Caco-2 (cell line): ENCODE measurements at regions not wholly inside any gene's neighbourhood (a gene's known extent, or its start where the extent isn't known, plus 50 kb on each side); places are given as distances from the start of the nearest gene placed in this dataset.

Experiments used
- BruUV-seq: library from RNA; stranded (reverse); fragments of 400-500 nt; replicated peaks from 2 replicates; lab custom pipeline; 2021; lab: Mats Ljungman, UMichigan
- CTCF ChIA-PET: fragments of 300-600 bp; sonication (Branson Sonifier 250); formaldehyde crosslinking; loops from one replicate; lab custom pipeline; 2022; ENCODE audit warnings: antibody characterized with exemption; lab: Charles Lee
- POLR2A ChIA-PET: fragments of 300-600 bp; sonication (Branson Sonifier 250); formaldehyde crosslinking; loops from one replicate; lab custom pipeline; 2022; ENCODE audit warnings: antibody characterized with exemption; lab: Charles Lee
- DNase-seq, 2 experiments: peaks; one replicate each; pipeline versions ENCODE4 v3.0.0 to v3.0.0-alpha.2; 2020 to 2022
- H3K27me3 ChIP-seq: replicated peaks from 2 replicates; pipeline ENCODE4 v1.6.0; 2011; ENCODE audit warnings: low read length; ENCODE audit not compliant: control insufficient read depth, insufficient read depth
- H3K36me3 ChIP-seq: 2 replicates; pipeline ENCODE4 v1.5.1; 2011; ENCODE audit warnings: low read length; ENCODE audit not compliant: control insufficient read depth, insufficient read depth
- H3K4me1 ChIP-seq: fragments of 250-450 bp; sonication (Bioruptor Pico); 2 replicates; pipeline ENCODE4 v1.5.1; 2020; ENCODE audit warnings: mild to moderate bottlenecking
- H3K4me3 ChIP-seq: 2 replicates; pipeline ENCODE4 v1.5.1; 2011; ENCODE audit warnings: low read depth, mild to moderate bottlenecking, control low read depth, low read length
- H3K9me3 ChIP-seq: fragments of 250-450 bp; sonication (Bioruptor Pico); 2 replicates; pipeline ENCODE4 v1.5.1; 2020; ENCODE audit warnings: mild to moderate bottlenecking, moderate library complexity
- H3K27ac Mint-ChIP-seq: one replicate; pipeline ENCODE4 v1.8.0; 2022; ENCODE audit warnings: mixed read lengths; ENCODE audit not compliant: unreplicated experiment
- H3K27me3 Mint-ChIP-seq: one replicate; pipeline ENCODE4 v1.8.0; 2022; ENCODE audit warnings: mixed read lengths; ENCODE audit not compliant: insufficient read depth, unreplicated experiment
- H3K36me3 Mint-ChIP-seq: one replicate; pipeline ENCODE4 v1.8.0; 2022; ENCODE audit warnings: mild to moderate bottlenecking, mixed read lengths; ENCODE audit not compliant: insufficient read depth, unreplicated experiment
- H3K4me1 Mint-ChIP-seq: one replicate; pipeline ENCODE4 v1.8.0; 2022; ENCODE audit warnings: low read depth, mixed read lengths; ENCODE audit not compliant: unreplicated experiment
- H3K4me3 Mint-ChIP-seq: one replicate; pipeline ENCODE4 v1.8.0; 2022; ENCODE audit warnings: mild to moderate bottlenecking, moderate library complexity, mixed read lengths; ENCODE audit not compliant: unreplicated experiment
- H3K9me3 Mint-ChIP-seq: one replicate; pipeline ENCODE4 v1.8.0; 2022; ENCODE audit warnings: mixed read lengths; ENCODE audit not compliant: unreplicated experiment
- CTCF ChIP-seq, 2 experiments: fragments of 200-600 bp in 1 of 2; IDR thresholded peaks; 1 replicate in 1 of 2; 2 replicates in 1 of 2; pipeline versions ENCODE4 v1.5.1 to v1.8.0; 2011 to 2022; ENCODE audit warnings: antibody characterized with exemption in 1 of 2, control low read depth in 1 of 2, inconsistent platforms in 1 of 2, low read depth in 1 of 2, low read length in 1 of 2, mild to moderate bottlenecking in 1 of 2, moderate library complexity in 1 of 2; ENCODE audit not compliant: insufficient read depth in 1 of 2, severe bottlenecking in 1 of 2, unreplicated experiment in 1 of 2
- intact Hi-C: fragments of 100-400 bp; cut with micrococcal nuclease; formaldehyde crosslinking; loops from one replicate; pipeline ENCODE4 v1.10.0; 2022; ENCODE audit not compliant: unreplicated experiment

GRCh38 chr3:106033654-106034053, 164.8 kb upstream of the CBLB start:
- ChIA-PET POLR2A (no interaction called here), CTCF (no interaction called here)
- DNase-seq: no peak
- no peaks in the 10 kb centered on the region for H3K36me3 Mint-ChIP-seq
- no peaks in the 10 kb centered on the region for H3K27me3 ChIP-seq
- intact Hi-C loops: no loop called here
- no TSS peak for BruUV-seq
- H3K27ac Mint-ChIP-seq: no peak overlapping the region
- no peak for TF ChIP-seq CTCF (IDR thresholded peaks at IDR 0.05; ENCODE audit: insufficient read depth in 1 of 2, low read depth in 1 of 2, low read length in 1 of 2, severe bottlenecking in 1 of 2, unreplicated experiment in 1 of 2)
- H3K9me3 Mint-ChIP-seq: peaks cover 9% of the 10 kb centered on the region
- H3K4me3 Mint-ChIP-seq: no peak overlapping the region
- no peaks in the 10 kb centered on the region for H3K9me3 ChIP-seq
- no peaks in the 10 kb centered on the region; the same call in 1 of the 2 replicates for H3K4me1 ChIP-seq
- no peaks in the 10 kb centered on the region for H3K27me3 Mint-ChIP-seq
- H3K4me3 ChIP-seq: no peak overlapping the region
- H3K4me1 Mint-ChIP-seq: peaks cover 6% of the 10 kb centered on the region
- no peaks in the 10 kb centered on the region for H3K36me3 ChIP-seq

GRCh38 chr3:106034313-106034712, 165.5 kb upstream of the CBLB start:
- ChIA-PET CTCF (no interaction called here), POLR2A (no interaction called here)
- Histone ChIP-seq H3K4me1 (no peaks in the 10 kb centered on the region; the same call in 1 of the 2 replicates), H3K4me3 (no peak overlapping the region), H3K27me3 (no peaks in the 10 kb centered on the region), H3K9me3 (no peaks in the 10 kb centered on the region), H3K36me3 (no peaks in the 10 kb centered on the region)
- H3K27me3 Mint-ChIP-seq: no peaks in the 10 kb centered on the region
- H3K4me1 Mint-ChIP-seq: peaks cover 6% of the 10 kb centered on the region
- no peak overlapping the region for H3K27ac Mint-ChIP-seq
- H3K4me3 Mint-ChIP-seq: no peak overlapping the region
- H3K36me3 Mint-ChIP-seq: no peaks in the 10 kb centered on the region
- intact Hi-C loops: no loop called here
- H3K9me3 Mint-ChIP-seq: peaks cover 9% of the 10 kb centered on the region
- no peak for DNase-seq
- no TSS peak for BruUV-seq
- no peak for TF ChIP-seq CTCF (IDR thresholded peaks at IDR 0.05; ENCODE audit: insufficient read depth in 1 of 2, low read depth in 1 of 2, low read length in 1 of 2, severe bottlenecking in 1 of 2, unreplicated experiment in 1 of 2)

- no peaks in the 10 kb centered on the region for H3K27me3 ChIP-seq
- no peaks in the 10 kb centered on the region for H3K9me3 ChIP-seq
- BruUV-seq: no TSS peak
- no peak for TF ChIP-seq CTCF (IDR thresholded peaks at IDR 0.05; ENCODE audit: insufficient read depth in 1 of 2, low read depth in 1 of 2, low read length in 1 of 2, severe bottlenecking in 1 of 2, unreplicated experiment in 1 of 2)
- Mint-ChIP-seq H3K9me3 (peaks cover 9% of the 10 kb centered on the region), H3K36me3 (no peaks in the 10 kb centered on the region), H3K27me3 (no peaks in the 10 kb centered on the region), H3K27ac (no peak overlapping the region), H3K4me3 (no peak overlapping the region), H3K4me1 (peaks cover 6% of the 10 kb centered on the region)
- ChIA-PET POLR2A (no interaction called here), CTCF (no interaction called here)
- H3K36me3 ChIP-seq: no peaks in the 10 kb centered on the region
- no peaks in the 10 kb centered on the region; the same call in 1 of the 2 replicates for H3K4me1 ChIP-seq
- H3K4me3 ChIP-seq: no peak overlapping the region
- DNase-seq: no peak
- intact Hi-C loops: no loop called here
Observed at GRCh38 chr3:106035619-106036018, 166.8 kb upstream of the CBLB start.
